Heart right ventricle (tissue), 16 donors: ENCODE measurements at regions not wholly inside any gene's neighbourhood (a gene's known extent, or its start where the extent isn't known, plus 50 kb on each side); places are given as distances from the start of the nearest gene placed in this dataset.

Experiments
- ATAC-seq, 8 donors: fragments of 200-7000 bp; cut with Tn5 transposase; one replicate each; pipeline ENCODE4 v1.9.1; 2020; ENCODE audit warnings: mild to moderate bottlenecking in 8 of 8, moderate library complexity in 8 of 8, moderate number of reproducible peaks in 1 of 8
- DNase-seq, 2 donors: peaks; one replicate each; pipeline ENCODE4 v3.0.0-alpha.2; 2020
- H3K27ac ChIP-seq, 10 donors: fragments of 200-600 bp; sonication (generic) in 2 of 10; one replicate each; pipeline versions ENCODE4 v1.5.0 to v1.8.0; 2020 to 2022; ENCODE audit warnings: mild to moderate bottlenecking in 3 of 10
- H3K27me3 ChIP-seq, 7 donors: fragments of 200-600 bp; one replicate each; pipeline ENCODE4 v1.8.0; 2021 to 2022; ENCODE audit warnings: mild to moderate bottlenecking in 2 of 7
- H3K36me3 ChIP-seq, 9 donors: fragments of 200-600 bp; sonication (generic) in 1 of 9; one replicate each; pipeline versions ENCODE4 v1.5.0 to v1.8.0; 2020 to 2022; ENCODE audit warnings: mild to moderate bottlenecking in 2 of 9
- H3K4me1 ChIP-seq, 9 donors: fragments of 200-600 bp; sonication (generic) in 1 of 9; one replicate each; pipeline versions ENCODE4 v1.5.0 to v1.8.0; 2020 to 2022; ENCODE audit warnings: mild to moderate bottlenecking in 4 of 9
- H3K4me3 ChIP-seq, 10 donors: fragments of 200-600 bp; sonication (generic) in 2 of 10; one replicate each; pipeline versions ENCODE4 v1.5.0 to v1.8.0; 2020 to 2022; ENCODE audit warnings: mild to moderate bottlenecking in 7 of 10, moderate library complexity in 2 of 10
- H3K9me3 ChIP-seq, 11 donors: fragments of 200-600 bp in 10 of 11; sonication (generic) in 2 of 11; one replicate each; pipeline versions ENCODE4 v1.5.0 to v1.8.0; 2013 to 2022; ENCODE audit warnings: mild to moderate bottlenecking in 2 of 11, control low read depth in 1 of 11, moderate library complexity in 1 of 11
- WGBS, 2 donors: extraction: QIAGEN DNeasy Blood & Tissue Kit; methylation state at CpG; one replicate each; pipeline ENCODE4 v1.1.7; 2013; ENCODE audit warnings: inconsistent platforms in 1 of 2; 5-methylcytosine and 5-hydroxymethylcytosine counted together
- intact Hi-C, 10 donors: fragments of 100-400 bp; cut with DNase I; formaldehyde crosslinking; loops; one replicate each; pipeline versions ENCODE4 v1.11.1 to v1.14.2; 2022
- TF ChIP-seq, protein P1 (sequence below), 9 donors: fragments of 200-600 bp; sonication (generic) in 2 of 9; IDR thresholded peaks; one replicate each; pipeline versions ENCODE4 v1.5.0 to v1.8.0; 2021 to 2022; ENCODE audit warnings: antibody characterized with exemption in 9 of 9, mild to moderate bottlenecking in 5 of 9, moderate library complexity in 1 of 9
- donor health status: Arrhythmogenic right ventricular cardiomyopathy.
- donor health status: ischemic (EF 13 %, LVEDD 7.1; RV severe dilation, severe dysfunction).
- donor health status: healthy with polysubstance abuse.
- donor health status: DM: no; HTN: yes; CAD: no.
- donor health status: DM: no; HTN: no; CAD: no.
- donor health status: ischemic (EF 25% LVEDD 6.9; RV normal size, moderate dysfunction).
- donor health status: ischemic (EF 25% LVEDD 5.7; RV mildly dilated, moderate dysfunction).
- donor health status: healthy.
- donor health status: DM: yes; HTN: yes; CAD: no.
- donor health status: Ischemic cardiomyopathy.
- donor health status: ischemic (EF 35%, LVEDD 5.7; RV mildly dilated, moderate dysfunction).
- donor health status: nonischemic (EF 11% LVEDD 7.7; RV severe dilation, severe dysfunction).
- donor health status: DM: yes; HTN: yes; CAD: no.
- donor health status: PGD.
- donor health status: ischemic (EF 29% LVEDD 5.4; RV normal size, mild dysfunction).
- donor health status: nonischemic (EF 23%, LVEDD 6.1; RV moderate dilation, normal function).

DNA sequence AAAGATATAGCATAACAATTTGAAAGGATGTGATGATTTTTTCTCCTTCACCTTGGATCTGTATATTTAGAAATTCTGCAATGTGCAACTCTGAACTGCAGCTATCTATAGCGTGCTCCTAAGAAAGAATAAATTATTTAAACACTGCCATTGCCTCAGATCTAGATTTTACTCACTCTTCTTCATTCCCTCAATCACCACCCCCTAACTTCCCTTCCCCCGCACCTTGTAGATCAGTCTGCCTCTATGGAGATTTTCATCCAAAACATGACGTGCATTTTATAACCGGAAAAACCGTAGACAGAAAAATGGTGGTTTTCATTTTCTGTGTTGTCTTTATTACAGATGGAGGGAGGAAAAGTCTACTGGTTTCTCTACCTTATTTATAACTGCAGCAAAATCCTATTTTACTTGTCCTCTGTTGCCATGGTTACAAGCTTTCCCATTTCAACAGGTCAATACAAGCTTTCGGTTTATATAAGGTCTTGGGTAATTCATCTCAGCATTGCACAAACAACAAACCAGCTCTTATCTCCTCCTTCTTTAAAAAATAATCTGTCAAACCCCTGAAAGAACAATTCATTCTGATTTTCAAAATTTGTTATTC is 480.0 kb downstream of the TAF11L14 start:
- Histone ChIP-seq H3K4me1 (no peaks in the 10 kb centered on the region), H3K9me3 (peaks cover 0 to 4% (median 0%) of the 10 kb centered on the region in 11 donors), H3K36me3 (no peaks in the 10 kb centered on the region), H3K27me3 (no peaks in the 10 kb centered on the region), H3K4me3 (no peak overlapping the region), H3K27ac (no peak overlapping the region)
- ATAC-seq (no peak), DNase-seq (no peak)
- intact Hi-C loops, result no loop called here
- TF ChIP-seq, protein P1, sequence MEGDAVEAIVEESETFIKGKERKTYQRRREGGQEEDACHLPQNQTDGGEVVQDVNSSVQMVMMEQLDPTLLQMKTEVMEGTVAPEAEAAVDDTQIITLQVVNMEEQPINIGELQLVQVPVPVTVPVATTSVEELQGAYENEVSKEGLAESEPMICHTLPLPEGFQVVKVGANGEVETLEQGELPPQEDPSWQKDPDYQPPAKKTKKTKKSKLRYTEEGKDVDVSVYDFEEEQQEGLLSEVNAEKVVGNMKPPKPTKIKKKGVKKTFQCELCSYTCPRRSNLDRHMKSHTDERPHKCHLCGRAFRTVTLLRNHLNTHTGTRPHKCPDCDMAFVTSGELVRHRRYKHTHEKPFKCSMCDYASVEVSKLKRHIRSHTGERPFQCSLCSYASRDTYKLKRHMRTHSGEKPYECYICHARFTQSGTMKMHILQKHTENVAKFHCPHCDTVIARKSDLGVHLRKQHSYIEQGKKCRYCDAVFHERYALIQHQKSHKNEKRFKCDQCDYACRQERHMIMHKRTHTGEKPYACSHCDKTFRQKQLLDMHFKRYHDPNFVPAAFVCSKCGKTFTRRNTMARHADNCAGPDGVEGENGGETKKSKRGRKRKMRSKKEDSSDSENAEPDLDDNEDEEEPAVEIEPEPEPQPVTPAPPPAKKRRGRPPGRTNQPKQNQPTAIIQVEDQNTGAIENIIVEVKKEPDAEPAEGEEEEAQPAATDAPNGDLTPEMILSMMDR (IDR thresholded peaks at IDR 0.05), result no peak
- 79 to 85% methylated on average over 6 of the region's 6 CpGs for WGBS, 2 donors

DNA sequence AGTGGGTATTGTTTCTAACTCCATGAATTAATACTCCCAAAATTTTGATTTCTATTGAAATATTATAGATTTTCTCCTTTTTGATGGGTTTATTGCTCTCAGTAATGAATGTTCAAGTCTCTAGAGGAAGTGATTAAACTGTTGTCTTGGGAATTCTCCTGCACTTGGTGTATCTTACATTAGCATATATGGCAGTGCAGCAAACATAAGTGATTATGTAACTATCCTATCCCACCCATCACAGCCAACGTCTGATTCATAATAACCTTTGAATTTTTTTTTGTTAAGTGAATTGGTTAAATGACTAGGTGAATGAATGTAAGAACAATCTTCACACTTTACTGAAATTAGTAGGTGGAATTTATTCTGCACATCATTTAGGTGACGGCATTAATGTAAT is 483.7 kb downstream of the TAF11L14 start:
- DNase-seq (no peak), ATAC-seq (no peak)
- no peaks in the 10 kb centered on the region for H3K27me3 ChIP-seq
- no peak overlapping the region for H3K27ac ChIP-seq
- no peaks in the 10 kb centered on the region for H3K4me1 ChIP-seq
- no peak overlapping the region for H3K4me3 ChIP-seq
- peaks cover 0 to 4% (median 0%) of the 10 kb centered on the region in 11 donors for H3K9me3 ChIP-seq
- 71 to 79% methylated on average over 2 of the region's 2 CpGs for WGBS, 2 donors
- TF ChIP-seq, protein P1 (IDR thresholded peaks at IDR 0.05), result no peak
- intact Hi-C loops, result no loop called here
- no peaks in the 10 kb centered on the region for H3K36me3 ChIP-seq

DNA sequence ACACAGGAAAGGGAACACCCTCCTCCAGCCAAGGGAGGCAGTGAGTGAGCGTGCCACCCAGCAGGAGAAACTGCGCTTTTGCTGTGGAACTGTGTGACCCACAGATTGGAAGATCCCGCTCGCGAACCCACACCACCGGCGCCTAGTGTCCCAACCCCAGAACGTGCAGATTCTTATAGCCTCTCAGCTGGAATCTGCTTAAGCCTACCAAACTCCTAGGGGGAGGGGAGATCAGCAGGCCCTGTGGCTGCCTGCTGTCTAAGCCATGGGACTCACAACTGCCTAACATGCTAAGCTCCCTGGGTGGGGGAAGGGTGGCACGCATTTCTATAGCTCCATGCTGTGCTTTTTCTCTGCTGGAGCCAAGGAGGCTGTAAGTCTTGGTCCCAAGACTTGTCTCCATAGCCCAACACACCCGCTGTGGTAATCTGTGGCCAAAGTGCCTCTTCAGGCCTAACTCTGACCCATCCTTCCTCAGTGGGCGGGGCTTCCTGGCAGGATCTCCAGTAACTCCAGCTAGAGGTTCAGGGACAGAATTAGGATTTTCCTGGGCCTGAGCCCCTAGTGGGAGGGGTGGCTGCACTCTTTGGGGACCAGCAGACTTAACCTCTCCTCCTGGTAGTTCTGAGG is 485.0 kb downstream of the TAF11L14 start:
- Histone ChIP-seq H3K4me3 (no peak overlapping the region), H3K27me3 (no peaks in the 10 kb centered on the region), H3K36me3 (no peaks in the 10 kb centered on the region), H3K27ac (no peak overlapping the region), H3K9me3 (peaks cover 0 to 13% (median 0%) of the 10 kb centered on the region in 11 donors), H3K4me1 (no peaks in the 10 kb centered on the region)
- intact Hi-C loops, result no loop called here
- WGBS, 2 donors, result 69 to 72% methylated on average over 11 of the region's 11 CpGs
- DNase-seq, result no peak
- TF ChIP-seq, protein P1 (IDR thresholded peaks at IDR 0.05), result no peak
- no peak for ATAC-seq

DNA sequence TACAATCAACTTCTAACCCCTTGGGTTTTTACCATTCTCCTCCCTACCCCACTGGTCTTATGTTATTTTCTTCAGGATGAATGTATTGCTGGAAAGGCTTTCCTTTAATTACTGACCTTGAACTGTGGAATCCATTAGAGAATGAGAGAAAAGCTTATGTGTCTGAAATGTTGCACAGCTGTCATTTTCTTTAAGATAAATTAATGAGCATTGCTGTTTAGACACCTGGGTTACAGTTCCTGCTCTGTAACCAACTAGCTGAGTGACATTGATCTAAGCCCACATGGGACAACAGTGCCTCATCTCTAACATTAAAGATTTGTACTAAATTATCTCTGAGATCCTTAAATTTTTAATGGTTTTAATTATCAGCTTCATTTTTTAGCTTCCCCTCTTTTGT is 507.0 kb downstream of the TAF11L14 start:
- H3K9me3 ChIP-seq, result peaks cover 0 to 7% (median 0%) of the 10 kb centered on the region in 11 donors
- TF ChIP-seq, protein P1 (IDR thresholded peaks at IDR 0.05), result no peak
- no peaks in the 10 kb centered on the region for H3K36me3 ChIP-seq
- no peak for DNase-seq
- intact Hi-C loops, result no loop called here
- ATAC-seq, result no peak
- no peaks in the 10 kb centered on the region for H3K4me1 ChIP-seq
- H3K27me3 ChIP-seq, result no peaks in the 10 kb centered on the region
- no peak overlapping the region for H3K27ac ChIP-seq
- H3K4me3 ChIP-seq, result no peak overlapping the region
